Ishikawa (cell line): ENCODE measurements at regions not wholly inside any gene's neighbourhood (a gene's known extent, or its start where the extent isn't known, plus 50 kb on each side); places are given as distances from the start of the nearest gene placed in this dataset.

Experiments used
- CEBPB ChIP-seq: IDR thresholded peaks from 2 replicates; pipeline ENCODE4 v1.6.1; 2012
- CREB1 ChIP-seq: IDR thresholded peaks from 2 replicates; pipeline ENCODE4 v1.6.1; 2012; ENCODE audit warnings: low read depth
- EP300 ChIP-seq: IDR thresholded peaks from 2 replicates; pipeline ENCODE4 v1.6.1; 2012; ENCODE audit warnings: borderline replicate concordance
- MAX ChIP-seq: IDR thresholded peaks from 2 replicates; pipeline ENCODE4 v1.6.1; 2012
- NFIC ChIP-seq: IDR thresholded peaks from 2 replicates; pipeline ENCODE4 v1.6.1; 2012
- RAD21 ChIP-seq: IDR thresholded peaks from 2 replicates; pipeline ENCODE4 v1.6.1; 2012; ENCODE audit warnings: low read depth
- REST ChIP-seq: IDR thresholded peaks from 2 replicates; pipeline ENCODE4 v1.6.1; 2012; ENCODE audit warnings: low read depth, mild to moderate bottlenecking
- TAF1 ChIP-seq: IDR thresholded peaks from 2 replicates; pipeline ENCODE4 v1.6.1; 2012; ENCODE audit warnings: low read depth, mild to moderate bottlenecking
- USF1 ChIP-seq: IDR thresholded peaks from 2 replicates; pipeline ENCODE4 v1.6.1; 2012
- ZBTB7A ChIP-seq: IDR thresholded peaks from 2 replicates; pipeline ENCODE4 v1.6.1; 2012; ENCODE audit warnings: low read depth

DNA sequence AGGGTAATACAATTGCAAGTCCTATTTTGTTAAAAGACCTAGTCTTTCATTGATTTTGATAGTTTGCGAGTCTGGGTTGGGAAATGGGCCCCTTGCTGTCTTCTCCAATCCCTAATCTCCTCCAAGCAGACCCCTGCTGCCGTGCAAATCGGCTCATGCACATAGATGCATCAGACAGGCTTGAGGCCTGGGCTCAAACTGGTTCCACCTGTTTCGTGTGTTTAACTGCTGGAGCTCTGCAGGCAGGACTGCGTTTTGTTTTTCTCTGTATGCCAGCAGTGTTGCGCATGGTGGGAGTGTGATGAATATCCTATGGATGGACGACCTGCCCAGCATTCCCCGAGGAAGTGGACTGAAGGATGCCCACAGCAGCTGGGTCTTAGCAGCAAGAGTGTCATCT lies 133.9 kb downstream of the PDGFRA start:
- TF ChIP-seq CREB1 (no peak), MAX (no peak), REST (no peak), USF1 (no peak), TAF1 (no peak), NFIC (no peak), CEBPB (no peak), EP300 (no peak), RAD21 (no peak), ZBTB7A (no peak)
